Neuronal stem cell (in vitro differentiated cells): ENCODE measurements at regions not wholly inside any gene's neighbourhood (a gene's known extent, or its start where the extent isn't known, plus 50 kb on each side); places are given as distances from the start of the nearest gene placed in this dataset.

Experiments
- DNase-seq: peaks from one replicate; pipeline ENCODE4 v3.0.0-alpha.2; 2013; ENCODE audit warnings: low spot score
- H2AFZ ChIP-seq: one replicate; pipeline ENCODE4 v1.6.1; 2013; ENCODE audit warnings: mild to moderate bottlenecking, low read length, inconsistent platforms
- H2AK5ac ChIP-seq: 2 replicates; pipeline ENCODE4 v1.6.1; 2013; ENCODE audit warnings: low read depth, mild to moderate bottlenecking, inconsistent platforms, low read length, moderate library complexity, mixed read lengths
- H2BK120ac ChIP-seq: 2 replicates; pipeline ENCODE4 v1.6.1; 2013; ENCODE audit warnings: low read depth, mild to moderate bottlenecking, inconsistent platforms, low read length, moderate library complexity, mixed read lengths
- H2BK12ac ChIP-seq: one replicate; pipeline ENCODE4 v1.6.1; 2013; ENCODE audit warnings: low read length, inconsistent platforms
- H2BK15ac ChIP-seq: 2 replicates; pipeline ENCODE4 v1.6.1; 2013; ENCODE audit warnings: mild to moderate bottlenecking, low read length, inconsistent platforms, mixed read lengths
- H2BK5ac ChIP-seq: one replicate; pipeline ENCODE4 v1.6.1; 2013; ENCODE audit warnings: inconsistent platforms, mild to moderate bottlenecking, low read length, moderate library complexity
- H3K14ac ChIP-seq: one replicate; pipeline ENCODE4 v1.6.1; 2013; ENCODE audit warnings: low read length, inconsistent platforms
- H3K18ac ChIP-seq: 2 replicates; pipeline ENCODE4 v1.6.1; 2013; ENCODE audit warnings: low read length, inconsistent platforms
- H3K23ac ChIP-seq: 2 replicates; pipeline ENCODE4 v1.6.1; 2013; ENCODE audit warnings: low read depth, mild to moderate bottlenecking, mixed read lengths, low read length, inconsistent platforms; ENCODE audit not compliant: poor library complexity
- H3K27ac ChIP-seq: replicated peaks from 3 replicates; pipeline ENCODE4 v1.5.1; 2013; ENCODE audit warnings: low read length, inconsistent platforms
- H3K27me3 ChIP-seq, 3 experiments: 2 replicates each; pipeline ENCODE4 v1.6.1; 2013; ENCODE audit warnings: low read length in 3 of 3, mild to moderate bottlenecking in 2 of 3, inconsistent platforms in 1 of 3, low read depth in 1 of 3, mixed read lengths in 1 of 3, moderate library complexity in 1 of 3; ENCODE audit not compliant: control insufficient read depth in 3 of 3, insufficient read depth in 3 of 3
- H3K36me3 ChIP-seq, 2 donors: replicated peaks in 1 of 2; 2 replicates each; pipeline ENCODE4 v1.6.1; 2013; ENCODE audit warnings: low read length in 2 of 2; ENCODE audit not compliant: control insufficient read depth in 2 of 2, insufficient read depth in 2 of 2
- H3K4ac ChIP-seq: 2 replicates; pipeline ENCODE4 v1.6.1; 2013; ENCODE audit warnings: inconsistent platforms, mild to moderate bottlenecking, low read length, moderate library complexity
- H3K4me1 ChIP-seq, 2 donors: 1 replicate in 1 of 2; 2 replicates in 1 of 2; pipeline ENCODE4 v1.6.1; 2013; ENCODE audit warnings: low read length in 2 of 2, low read depth in 1 of 2; ENCODE audit not compliant: control insufficient read depth in 2 of 2, insufficient read depth in 1 of 2
- H3K4me2 ChIP-seq: one replicate; pipeline ENCODE4 v1.6.1; 2013; ENCODE audit warnings: mild to moderate bottlenecking, low read length, inconsistent platforms; ENCODE audit not compliant: insufficient read depth, poor library complexity, severe bottlenecking
- H3K4me3 ChIP-seq, 2 donors: 2 replicates each; pipeline ENCODE4 v1.5.1; 2013; ENCODE audit warnings: low read length in 2 of 2, mild to moderate bottlenecking in 2 of 2, inconsistent platforms in 1 of 2, moderate library complexity in 1 of 2
- H3K79me1 ChIP-seq: one replicate; pipeline ENCODE4 v1.6.1; 2013; ENCODE audit warnings: low read depth, mild to moderate bottlenecking, inconsistent platforms, low read length, moderate library complexity
- H3K9ac ChIP-seq: one replicate; pipeline ENCODE4 v1.6.1; 2013; ENCODE audit warnings: mild to moderate bottlenecking, low read depth, low read length, inconsistent platforms; ENCODE audit not compliant: poor library complexity
- H3K9me3 ChIP-seq, 2 donors: replicated peaks in 1 of 2; 2 replicates each; pipeline versions ENCODE3 to v1.6.1; 2013; ENCODE audit warnings: low read length in 2 of 2, mild to moderate bottlenecking in 2 of 2, inconsistent platforms in 1 of 2, low read depth in 1 of 2, mixed read lengths in 1 of 2, moderate library complexity in 1 of 2; ENCODE audit not compliant: control insufficient read depth in 2 of 2, insufficient read depth in 1 of 2
- H4K8ac ChIP-seq: one replicate; pipeline ENCODE4 v1.6.1; 2013; ENCODE audit warnings: low read depth, mild to moderate bottlenecking, inconsistent platforms, low read length, moderate library complexity
- H4K91ac ChIP-seq: one replicate; pipeline ENCODE4 v1.6.1; 2013; ENCODE audit warnings: low read length, low read depth, mild to moderate bottlenecking, inconsistent platforms; ENCODE audit not compliant: poor library complexity
- WGBS, 2 donors: extraction: QIAGEN DNeasy Blood & Tissue Kit; methylation state at CpG; one replicate each; pipeline ENCODE4 v1.1.7; 2013; ENCODE audit warnings: missing lambda C conversion rate in 2 of 2, mixed read lengths in 1 of 2; ENCODE audit not compliant: insufficient read length in 2 of 2, insufficient replicate concordance in 1 of 2; ENCODE audit errors: extremely low coverage in 2 of 2; 5-methylcytosine and 5-hydroxymethylcytosine counted together

DNA sequence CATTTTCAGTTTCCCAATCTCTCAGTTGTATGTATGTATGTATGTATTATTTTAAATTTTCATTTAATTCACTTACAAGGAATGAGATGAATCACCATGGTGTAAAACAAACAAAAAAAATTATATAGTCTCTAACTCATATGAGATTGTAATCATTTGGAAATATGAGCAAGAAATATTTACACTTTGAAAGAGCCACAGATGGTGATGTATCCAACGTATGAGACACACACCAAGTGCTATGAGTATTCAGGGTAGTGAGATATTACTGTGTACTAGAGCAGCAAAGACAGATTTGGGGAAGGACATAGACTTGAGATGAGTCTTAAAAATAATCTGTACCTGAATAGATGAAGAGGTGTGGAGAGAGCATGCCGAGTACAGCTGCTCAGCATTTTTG, 1154.4 kb downstream of the RAPGEF2 start:
- no peak overlapping the region for H3K14ac ChIP-seq
- H3K27me3 ChIP-seq: no peaks in the 10 kb centered on the region
- H3K27ac ChIP-seq: no peak overlapping the region
- no peak overlapping the region for H3K4ac ChIP-seq
- no peak overlapping the region for H3K23ac ChIP-seq
- no peaks in the 10 kb centered on the region for H3K4me1 ChIP-seq
- no peak overlapping the region for H2AK5ac ChIP-seq
- H2AFZ ChIP-seq: no peak overlapping the region
- no peak overlapping the region for H3K18ac ChIP-seq
- no peak overlapping the region for H3K9ac ChIP-seq
- no peak overlapping the region for H2BK15ac ChIP-seq
- no CpG with 5 or more reads among the region's 2 CpGs for WGBS, 2 donors
- DNase-seq: no peak
- H3K4me2 ChIP-seq: no peak overlapping the region
- H4K91ac ChIP-seq: no peak overlapping the region
- no peak overlapping the region for H2BK5ac ChIP-seq
- no peak overlapping the region for H2BK12ac ChIP-seq
- no peaks in the 10 kb centered on the region for H3K9me3 ChIP-seq
- no peak overlapping the region for H2BK120ac ChIP-seq
- H3K36me3 ChIP-seq: no peaks in the 10 kb centered on the region
- H3K79me1 ChIP-seq: no peaks in the 10 kb centered on the region
- H4K8ac ChIP-seq: no peak overlapping the region
- no peak overlapping the region for H3K4me3 ChIP-seq

DNA sequence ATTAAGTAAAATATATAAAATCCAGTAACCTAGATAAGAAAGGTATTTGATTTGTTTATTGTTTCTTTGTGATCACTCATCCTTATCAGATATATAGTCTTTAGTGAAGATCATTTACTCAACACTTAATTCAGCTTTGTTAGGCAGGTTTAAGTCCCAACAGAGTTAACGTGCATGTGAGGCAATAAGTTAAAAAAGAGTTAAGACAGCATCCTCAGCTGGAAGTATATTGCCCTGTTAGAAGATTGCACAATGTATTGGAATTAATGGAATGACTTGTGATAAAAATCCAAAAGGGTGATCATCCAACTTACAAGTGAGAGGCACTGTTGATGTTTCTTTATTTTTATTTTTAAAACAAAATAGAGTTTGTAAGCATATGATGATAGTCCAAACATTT, 1162.1 kb downstream of the RAPGEF2 start:
- no peak overlapping the region for H2BK12ac ChIP-seq
- H2AK5ac ChIP-seq: no peak overlapping the region
- H3K4ac ChIP-seq: no peak overlapping the region
- no peak overlapping the region for H3K18ac ChIP-seq
- H3K36me3 ChIP-seq: no peaks in the 10 kb centered on the region
- WGBS, 2 donors: no CpG with 5 or more reads among the region's 1 CpG
- no peak for DNase-seq
- no peak overlapping the region for H3K4me2 ChIP-seq
- H3K27ac ChIP-seq: no peak overlapping the region
- H2BK120ac ChIP-seq: no peak overlapping the region
- H3K14ac ChIP-seq: no peak overlapping the region
- H3K4me3 ChIP-seq: no peak overlapping the region
- no peak overlapping the region for H3K23ac ChIP-seq
- H2BK5ac ChIP-seq: no peak overlapping the region
- no peak overlapping the region for H4K8ac ChIP-seq
- H4K91ac ChIP-seq: no peak overlapping the region
- H3K27me3 ChIP-seq: no peaks in the 10 kb centered on the region
- H3K9ac ChIP-seq: no peak overlapping the region
- no peak overlapping the region for H2AFZ ChIP-seq
- no peaks in the 10 kb centered on the region for H3K79me1 ChIP-seq
- H3K4me1 ChIP-seq: no peaks in the 10 kb centered on the region
- H3K9me3 ChIP-seq: no peaks in the 10 kb centered on the region
- H2BK15ac ChIP-seq: no peak overlapping the region

DNA sequence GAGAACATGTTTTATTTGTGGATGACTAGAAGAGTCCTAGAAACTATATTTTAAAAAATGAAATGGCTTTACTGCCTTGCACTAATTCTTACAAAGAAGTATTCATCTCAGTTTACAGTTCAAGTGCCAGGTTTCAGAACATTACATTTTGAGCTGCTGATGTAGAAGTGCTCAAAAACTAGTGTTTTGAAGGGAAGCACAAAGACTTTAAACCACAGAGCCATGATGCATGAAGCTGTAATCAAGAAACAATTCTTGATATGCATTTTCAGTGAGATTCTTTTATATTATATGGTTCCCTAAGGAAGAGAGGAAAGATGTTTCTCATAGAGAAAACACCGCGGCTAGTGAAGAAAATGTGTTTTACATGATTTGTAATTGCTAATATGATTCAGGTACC, 1163.0 kb downstream of the RAPGEF2 start:
- Histone ChIP-seq H3K23ac (no peak overlapping the region), H3K4me2 (no peak overlapping the region), H3K27ac (no peak overlapping the region), H3K14ac (no peak overlapping the region), H2BK12ac (no peak overlapping the region), H2AK5ac (no peak overlapping the region), H2AFZ (no peak overlapping the region), H2BK120ac (no peak overlapping the region), H3K79me1 (no peaks in the 10 kb centered on the region), H2BK5ac (no peak overlapping the region), H3K18ac (no peak overlapping the region), H3K4ac (no peak overlapping the region), H4K8ac (no peak overlapping the region), H3K36me3 (no peaks in the 10 kb centered on the region), H4K91ac (no peak overlapping the region), H3K4me1 (no peaks in the 10 kb centered on the region), H3K27me3 (no peaks in the 10 kb centered on the region), H3K9me3 (no peaks in the 10 kb centered on the region), H3K4me3 (no peak overlapping the region), H3K9ac (no peak overlapping the region), H2BK15ac (no peak overlapping the region)
- WGBS, 2 donors: no CpG with 5 or more reads among the region's 2 CpGs
- no peak for DNase-seq

DNA sequence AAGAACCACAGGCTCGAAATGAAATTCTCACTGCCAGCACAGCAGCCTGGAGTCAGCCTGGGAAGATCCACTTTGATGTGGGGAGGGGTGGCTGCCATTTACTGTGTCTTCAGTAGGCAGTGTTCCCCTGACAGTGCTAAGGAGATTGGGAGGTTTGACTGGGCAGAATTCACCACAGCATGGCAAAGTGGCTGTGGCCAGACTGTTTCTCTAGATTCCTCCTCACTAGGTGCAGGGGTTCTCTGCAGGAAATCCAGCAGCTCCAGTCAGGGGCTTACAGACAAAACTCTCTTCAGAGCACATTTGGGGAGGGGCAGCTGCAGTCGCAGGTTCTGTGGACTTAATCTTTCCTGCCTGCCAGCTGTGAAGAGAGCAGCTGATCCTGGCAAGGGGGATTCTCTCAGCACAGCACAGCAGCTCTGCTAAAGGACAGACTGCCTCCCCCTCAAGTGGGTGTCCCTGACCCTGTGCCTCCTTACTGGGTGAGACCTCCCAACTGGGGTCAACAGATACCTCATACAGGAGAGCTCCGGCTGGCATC, 1174.0 kb downstream of the RAPGEF2 start:
- no peak overlapping the region for H4K8ac ChIP-seq
- no peak overlapping the region for H3K4ac ChIP-seq
- H3K36me3 ChIP-seq: no peaks in the 10 kb centered on the region
- no CpG with 5 or more reads among the region's 3 CpGs for WGBS, 2 donors
- DNase-seq: no peak
- H3K4me2 ChIP-seq: no peak overlapping the region
- H2BK12ac ChIP-seq: no peak overlapping the region
- H3K4me1 ChIP-seq: no peaks in the 10 kb centered on the region
- H2BK15ac ChIP-seq: no peak overlapping the region
- H3K23ac ChIP-seq: no peak overlapping the region
- no peak overlapping the region for H3K4me3 ChIP-seq
- H3K27ac ChIP-seq: no peak overlapping the region
- no peak overlapping the region for H3K9ac ChIP-seq
- H3K27me3 ChIP-seq: no peaks in the 10 kb centered on the region
- H3K14ac ChIP-seq: no peak overlapping the region
- no peaks in the 10 kb centered on the region for H3K79me1 ChIP-seq
- no peak overlapping the region for H3K18ac ChIP-seq
- H2AFZ ChIP-seq: peak overlapping the region; percentile 65
- no peak overlapping the region for H2BK120ac ChIP-seq
- H3K9me3 ChIP-seq: no peaks in the 10 kb centered on the region
- H4K91ac ChIP-seq: peak overlapping the region; percentile 53
- H2AK5ac ChIP-seq: no peak overlapping the region
- H2BK5ac ChIP-seq: no peak overlapping the region
